ENCODE measurements at regions not wholly inside any gene's neighbourhood (a gene's known extent, or its start where the extent isn't known, plus 50 kb on each side); places are given as distances from the start of the nearest gene placed in this dataset.
"Not testable (repeated sequence)": the region's sequence is repeated elsewhere in the genome, so short reads cannot be mapped to it uniquely, and the experiment has no call there.

- DNase-seq = no peak
Observed at GRCh38 chr5:135176991-135177390, 143.0 kb upstream of the PITX1 start.

DNA sequence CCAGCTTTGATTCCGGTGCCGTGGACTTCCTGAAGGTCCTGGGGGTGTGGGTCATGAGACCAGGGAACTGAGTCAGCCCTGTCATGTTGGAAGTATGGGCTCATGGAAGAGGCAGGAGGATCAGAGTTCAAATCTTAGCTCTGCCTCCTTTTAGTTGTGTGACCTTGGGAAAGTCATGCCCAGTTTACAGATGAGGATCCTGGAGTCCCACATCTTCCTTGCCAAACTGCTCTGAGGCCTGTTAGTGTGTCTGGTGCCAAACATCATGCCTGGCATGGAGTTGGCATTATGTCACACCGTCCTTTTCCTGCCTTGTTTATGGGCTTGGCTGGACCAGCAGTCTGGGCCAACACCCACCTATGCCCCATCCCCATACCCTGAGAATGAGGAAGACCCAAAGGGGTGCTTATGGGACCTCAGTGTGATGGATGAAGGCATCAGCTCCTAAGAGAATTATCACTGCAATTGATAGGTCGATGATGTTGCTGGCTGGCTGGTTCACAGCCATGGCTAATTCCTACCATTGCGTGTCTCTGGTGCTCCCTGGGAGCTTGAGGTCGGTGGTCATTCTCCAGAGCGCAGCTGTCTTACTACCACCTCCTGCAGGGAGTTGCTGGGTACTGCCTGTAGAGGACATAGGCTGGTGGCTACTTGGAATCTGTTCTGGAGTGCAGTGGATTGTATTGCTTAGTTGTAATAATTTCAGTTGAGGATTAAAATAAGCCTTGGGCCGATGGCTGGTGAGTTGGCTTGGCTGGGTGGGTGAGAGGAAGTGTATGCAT is 140.5 kb upstream of the PITX1 start:
- no peak for DNase-seq

- no peak for DNase-seq
Observed at GRCh38 chr5:135173662-135174290, 139.7 kb upstream of the PITX1 start.

- no peak for DNase-seq
Observed at GRCh38 chr5:135172718-135173117, 138.7 kb upstream of the PITX1 start.

DNA sequence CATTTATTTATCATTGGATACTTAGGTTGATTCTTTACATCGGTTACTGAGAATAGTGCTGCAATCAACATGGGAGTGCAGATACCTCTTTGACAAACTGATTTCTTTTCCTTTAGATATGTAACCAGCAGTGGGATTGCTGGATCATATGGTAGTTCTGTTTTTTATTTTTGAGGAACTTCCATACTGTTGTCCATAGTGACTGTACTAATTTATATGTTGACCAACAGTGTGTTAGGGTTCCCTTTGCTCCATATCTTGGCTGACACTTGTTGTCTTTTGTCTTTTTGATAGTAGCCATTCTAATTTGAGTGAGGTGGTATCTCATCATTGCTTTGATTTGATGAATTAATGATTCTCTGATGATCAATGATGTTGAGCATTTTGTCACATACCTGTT is 137.3 kb upstream of the PITX1 start:
- no peak for DNase-seq

DNA sequence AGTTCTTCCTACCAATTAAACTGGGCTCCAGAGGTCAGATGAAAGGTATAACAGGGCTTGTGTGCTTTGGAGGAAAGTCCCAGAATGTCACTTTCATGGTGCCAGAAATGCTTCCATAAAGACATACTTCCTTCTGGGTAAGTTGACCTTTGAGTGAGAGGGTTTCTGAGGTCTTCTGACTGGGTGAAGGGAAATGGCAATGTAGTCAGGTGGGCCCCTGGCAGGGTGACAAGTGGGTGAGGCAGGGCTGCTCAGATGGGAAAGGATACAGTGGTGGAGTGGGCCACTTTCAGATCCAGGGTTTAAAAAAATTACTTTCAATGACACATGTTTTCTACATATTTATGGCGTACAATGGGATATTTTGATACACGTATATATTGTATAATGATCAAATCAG is 136.5 kb upstream of the PITX1 start:
- DNase-seq = no peak

- DNase-seq = no peak
Observed at GRCh38 chr5:135169753-135170152, 135.7 kb upstream of the PITX1 start.

- no peak for DNase-seq
Observed at GRCh38 chr5:135167634-135168033, 133.6 kb upstream of the PITX1 start.

GRCh38 chr5:135164873-135165614 is 131.0 kb upstream of the PITX1 start:
- DNase-seq = not testable (repeated sequence)

DNA sequence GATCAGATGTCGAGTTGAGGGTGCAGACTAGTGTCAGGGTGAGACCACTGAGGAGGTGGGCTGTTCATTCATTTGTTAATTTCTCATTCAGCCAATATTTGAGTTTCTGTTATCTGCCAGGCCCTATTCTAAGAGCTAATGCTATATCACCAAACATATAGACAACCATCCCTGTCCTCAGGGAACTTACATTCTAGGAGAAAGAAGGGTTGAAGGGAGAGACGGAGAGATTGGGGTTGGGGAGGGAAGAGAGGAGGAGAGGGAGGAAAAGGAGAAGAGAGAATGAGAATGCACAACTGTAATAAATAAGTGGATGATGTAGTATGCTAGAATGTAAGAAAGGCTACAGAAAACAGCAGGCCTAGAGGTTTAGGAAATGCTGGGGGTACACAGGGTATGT is 129.9 kb upstream of the PITX1 start:
- DNase-seq = no peak

DNA sequence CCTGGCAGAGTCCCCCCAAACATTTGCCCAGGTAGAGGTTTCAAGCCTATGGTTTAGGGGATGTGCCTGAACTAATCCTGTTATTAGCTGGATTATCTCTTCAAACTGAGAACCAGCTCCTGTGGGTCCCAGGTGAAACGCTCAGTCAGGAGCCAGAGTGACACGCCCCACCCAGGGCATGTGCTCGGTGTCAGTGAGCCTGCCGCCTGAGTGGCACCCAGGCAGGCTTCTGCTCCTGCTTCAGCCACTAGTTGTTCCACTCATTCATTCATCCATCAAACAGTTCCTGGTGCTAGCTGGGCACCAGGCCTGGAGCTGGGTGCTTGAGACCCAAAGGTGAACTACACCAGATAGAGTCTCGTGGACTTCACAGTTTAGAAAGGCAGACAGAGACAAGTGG is 129.4 kb upstream of the PITX1 start:
- no peak for DNase-seq

GRCh38 chr5:135162661-135163265 is 128.7 kb upstream of the PITX1 start:
- DNase-seq = no peak

DNA sequence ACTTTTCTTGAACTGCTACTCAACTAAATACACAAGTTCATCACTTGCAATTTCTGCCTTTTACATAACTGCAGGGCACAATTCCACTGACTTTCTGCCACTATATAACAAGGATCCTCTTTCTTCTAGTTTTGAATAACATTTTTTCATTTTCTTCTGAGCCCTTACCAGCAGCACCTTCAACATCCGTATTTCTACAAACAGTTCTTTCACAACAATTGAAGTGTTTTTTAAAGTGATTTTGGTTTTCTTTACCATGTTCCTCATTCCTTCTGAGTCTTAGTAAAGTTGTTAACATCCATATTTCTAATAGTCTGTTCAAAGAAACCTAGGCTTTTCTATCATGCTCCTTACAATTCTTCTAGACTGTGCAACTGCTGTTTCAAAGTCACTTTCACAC is 127.2 kb upstream of the PITX1 start:
- no peak for DNase-seq

DNA sequence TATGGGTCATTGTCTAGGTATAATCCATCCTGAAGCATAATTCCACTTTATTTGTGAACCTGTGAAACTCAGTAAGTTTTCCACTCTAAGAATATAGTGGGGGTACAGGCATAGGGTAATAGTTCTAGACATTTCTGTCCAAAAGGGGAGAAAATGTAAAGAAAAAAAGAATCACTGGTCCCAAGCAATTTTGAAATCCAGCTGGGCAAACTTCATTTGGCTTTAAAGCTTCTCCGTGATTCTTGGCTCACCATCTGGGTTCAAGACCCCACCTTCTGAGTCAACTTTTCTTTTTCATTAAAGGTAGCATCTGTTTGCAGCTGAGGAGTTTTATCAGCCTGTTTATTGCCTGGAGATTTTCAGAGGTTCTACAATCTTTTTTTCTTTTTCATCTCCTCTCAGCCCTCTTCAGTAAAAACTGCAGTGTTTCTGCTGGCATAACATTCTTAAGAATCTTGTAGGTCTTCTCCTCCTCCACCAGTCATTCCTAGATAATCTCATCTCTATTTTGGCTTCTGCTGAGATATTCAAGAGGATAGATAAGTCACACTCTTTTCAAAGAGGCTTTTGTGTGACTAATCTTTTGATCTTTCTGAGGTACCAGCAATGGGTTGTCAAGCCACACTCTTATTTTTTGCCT is 126.1 kb upstream of the PITX1 start:
- DNase-seq = no peak

DNA sequence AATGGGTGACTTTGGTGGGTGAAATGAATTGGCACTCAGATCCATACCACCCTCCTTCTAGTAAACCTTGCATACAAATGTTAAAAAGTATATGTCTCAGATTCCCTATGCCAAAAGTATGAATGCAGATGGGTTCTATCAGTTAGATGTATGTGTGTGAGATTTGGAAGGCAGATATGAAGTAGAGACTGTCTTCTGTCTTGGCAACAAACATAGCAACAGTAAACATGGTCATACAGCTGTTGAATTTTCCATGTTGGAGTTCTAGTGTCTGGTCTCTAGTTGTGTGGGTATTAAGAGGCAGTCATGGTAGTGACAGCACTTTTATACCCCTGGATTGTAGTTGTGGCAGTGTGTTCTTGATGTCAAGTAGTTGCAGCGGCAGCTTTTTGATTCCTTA is 125.6 kb upstream of the PITX1 start:
- no peak for DNase-seq

GRCh38 chr5:135158982-135159381 is 125.0 kb upstream of the PITX1 start:
- DNase-seq = no peak

DNA sequence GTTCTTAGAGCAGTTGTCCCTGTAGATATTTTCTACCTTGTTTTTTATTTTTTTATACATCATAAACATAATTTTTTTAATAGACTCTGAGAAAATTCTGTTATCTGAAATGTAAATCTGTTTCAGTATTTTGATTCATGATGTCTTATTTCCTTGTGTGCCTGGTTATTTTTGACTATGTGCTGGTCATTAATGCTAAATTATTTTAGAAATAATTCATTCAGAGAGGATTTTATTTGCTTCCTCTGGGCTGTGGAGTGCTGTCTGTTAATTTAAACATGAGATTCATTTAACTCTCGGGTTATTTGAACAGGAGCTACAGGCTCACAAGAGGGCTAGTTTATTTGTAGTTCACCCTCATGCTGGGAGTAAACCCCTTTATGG is 124.3 kb upstream of the PITX1 start:
- DNase-seq = no peak

- DNase-seq = no peak
Observed at GRCh38 chr5:135157421-135158313, 123.6 kb upstream of the PITX1 start.

- no peak for DNase-seq
Observed at GRCh38 chr5:135156715-135157404, 122.8 kb upstream of the PITX1 start.

GRCh38 chr5:135156337-135156714 is 122.3 kb upstream of the PITX1 start:
- no peak for DNase-seq

GRCh38 chr5:135155616-135156214 is 121.7 kb upstream of the PITX1 start:
- DNase-seq = no peak

Data from effector CD8-positive, alpha-beta T cell (primary cell).